AG09309 (cell line): ENCODE measurements at regions not wholly inside any gene's neighbourhood (a gene's known extent, or its start where the extent isn't known, plus 50 kb on each side); places are given as distances from the start of the nearest gene placed in this dataset.

Experiments used
- DNase-seq: peaks from one replicate; pipeline ENCODE4 v3.0.0-alpha.2; 2010; ENCODE audit warnings: low read depth
- H3K4me3 ChIP-seq: 2 replicates; pipeline ENCODE4 v1.5.1; 2011; ENCODE audit warnings: mild to moderate bottlenecking, low read depth, low read length, moderate library complexity; ENCODE audit not compliant: control insufficient read depth
- CTCF ChIP-seq: IDR thresholded peaks from 2 replicates; pipeline ENCODE4 v1.5.1; 2011; ENCODE audit warnings: mild to moderate bottlenecking, low read depth, low read length, inconsistent platforms; ENCODE audit not compliant: insufficient read depth, control insufficient read depth; ENCODE audit errors: missing control alignments

GRCh38 chr5:160961038-160961437 lies 109.0 kb upstream of the ATP10B start:
- TF ChIP-seq CTCF = no peak
- no peak for DNase-seq
- no peak overlapping the region for H3K4me3 ChIP-seq

GRCh38 chr5:160960592-160960991 lies 108.6 kb upstream of the ATP10B start:
- no peak for TF ChIP-seq CTCF
- no peak for DNase-seq
- no peak overlapping the region for H3K4me3 ChIP-seq

GRCh38 chr5:160959804-160960203 lies 107.8 kb upstream of the ATP10B start:
- no peak for DNase-seq

DNA sequence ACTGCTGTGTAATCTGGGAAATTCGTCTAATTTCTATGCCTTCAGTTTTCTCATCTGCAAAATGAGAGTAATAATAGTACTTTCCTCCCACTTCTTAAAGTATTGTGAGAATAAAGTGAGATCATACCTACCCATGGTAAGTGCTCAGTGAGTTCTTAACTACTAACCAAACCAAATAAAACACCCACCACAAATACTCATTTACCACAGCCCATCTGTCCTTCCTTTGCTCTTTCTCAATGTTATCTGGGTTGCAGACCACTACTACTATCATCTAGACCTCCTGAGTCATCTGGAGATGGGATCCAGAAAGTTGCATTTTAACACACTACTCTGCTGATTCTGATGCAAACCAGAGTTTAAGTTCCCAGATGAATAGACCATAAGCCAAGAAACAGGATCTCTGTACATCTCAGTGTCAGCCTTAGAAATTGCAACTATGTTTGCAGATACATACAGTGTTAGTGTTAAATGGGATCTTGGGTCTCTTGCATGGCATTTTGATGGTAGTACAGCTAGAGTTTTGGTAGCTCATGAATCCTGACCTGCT lies 105.4 kb upstream of the ATP10B start:
- no peak for DNase-seq
- TF ChIP-seq CTCF = no peak
- no peak overlapping the region for H3K4me3 ChIP-seq

More at GRCh38 chr5:160959804-160960203, 107.8 kb upstream of the ATP10B start:
- no peak for TF ChIP-seq CTCF
- no peak overlapping the region for H3K4me3 ChIP-seq

DNA sequence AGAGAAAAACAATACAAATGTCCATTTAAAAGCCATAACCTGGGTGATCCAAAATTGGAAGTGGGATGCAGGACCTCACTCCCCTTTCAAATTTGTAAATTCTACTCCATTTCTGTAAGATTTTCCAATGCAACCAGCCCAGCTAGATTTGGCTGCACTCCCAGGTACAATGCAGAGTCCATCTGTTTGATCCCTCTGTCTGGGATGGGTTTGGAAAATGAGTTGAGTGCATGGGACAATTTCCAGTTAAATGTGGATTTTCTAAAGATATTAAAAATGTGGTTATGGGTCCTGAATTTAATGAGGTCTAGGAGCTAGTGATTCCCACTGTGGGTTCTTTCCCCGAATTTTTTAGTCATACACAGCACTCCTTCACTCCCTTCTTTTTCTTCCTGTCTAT lies 104.0 kb upstream of the ATP10B start:
- no peak for TF ChIP-seq CTCF
- no peak for DNase-seq
- H3K4me3 ChIP-seq = no peak overlapping the region

- no peak for TF ChIP-seq CTCF
- H3K4me3 ChIP-seq = no peak overlapping the region
- no peak for DNase-seq
These were observed 98.3 kb upstream of the ATP10B start for GRCh38 chr5:160950311-160950710.

DNA sequence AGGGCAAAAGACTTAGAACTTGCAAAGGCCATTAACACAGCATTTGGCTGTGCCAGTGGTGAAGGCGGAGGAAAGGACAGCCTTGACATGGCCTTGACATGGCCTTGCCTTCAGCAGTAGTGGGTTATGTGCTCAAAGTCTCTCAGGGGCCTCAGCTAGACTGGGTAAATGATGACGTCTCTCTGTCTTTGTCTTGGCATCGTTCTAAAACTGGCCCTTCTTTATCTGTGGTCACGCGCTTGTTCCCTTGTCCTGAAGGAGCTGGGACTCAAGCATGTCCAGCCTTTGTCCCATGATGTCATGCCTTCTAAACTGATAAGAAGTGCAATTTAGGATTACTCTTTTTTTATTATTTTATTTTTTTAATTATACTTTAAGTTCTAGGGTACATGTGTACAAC lies 88.7 kb upstream of the ATP10B start:
- no peak for TF ChIP-seq CTCF
- H3K4me3 ChIP-seq = no peak overlapping the region
- DNase-seq = no peak
